CD1c-positive myeloid dendritic cell (primary cell): ENCODE measurements at regions not wholly inside any gene's neighbourhood (a gene's known extent, or its start where the extent isn't known, plus 50 kb on each side); places are given as distances from the start of the nearest gene placed in this dataset.
"Not testable (repeated sequence)": the region's sequence is repeated elsewhere in the genome, so short reads cannot be mapped to it uniquely, and the experiment has no call there.

ENCODE experiments used
- DNase-seq: peaks from one replicate; pipeline ENCODE4 v3.0.0-alpha.2; 2016; ENCODE audit errors: extremely low spot score

GRCh38 chr1:228940926-228941325 lies 205.6 kb downstream of the RHOU start:
- DNase-seq: peak; percentile 57

GRCh38 chr1:228941666-228942065 lies 206.4 kb downstream of the RHOU start:
- DNase-seq: peak; percentile 56

- DNase-seq: no peak
Observed at GRCh38 chr1:228943436-228943835, 208.2 kb downstream of the RHOU start.

GRCh38 chr1:228944296-228944695 lies 209.0 kb downstream of the RHOU start:
- DNase-seq: peak; percentile 30

- peak; percentile 34 for DNase-seq
Observed at GRCh38 chr1:228944935-228945371, 209.7 kb downstream of the RHOU start.

GRCh38 chr1:228945885-228946284 lies 210.6 kb downstream of the RHOU start:
- DNase-seq: no peak

- not testable (repeated sequence) for DNase-seq
Observed at GRCh38 chr1:228949617-228950016, 214.3 kb downstream of the RHOU start.

- DNase-seq: no peak
Observed at GRCh38 chr1:228953207-228953606, 217.9 kb downstream of the RHOU start.

GRCh38 chr1:228953808-228954207 lies 218.5 kb downstream of the RHOU start:
- DNase-seq: not testable (repeated sequence)

GRCh38 chr1:228955691-228956090 lies 220.4 kb downstream of the RHOU start:
- DNase-seq: no peak

- DNase-seq: no peak
Observed at GRCh38 chr1:228956864-228957263, 221.6 kb downstream of the RHOU start.

- DNase-seq: no peak
Observed at GRCh38 chr1:228957535-228957934, 222.3 kb downstream of the RHOU start.

GRCh38 chr1:228958121-228958520 lies 222.8 kb downstream of the RHOU start:
- DNase-seq: no peak

- DNase-seq: no peak
Observed at GRCh38 chr1:228958741-228959140, 223.5 kb downstream of the RHOU start.

- peak; percentile 40 for DNase-seq
Observed at GRCh38 chr1:228960705-228961104, 225.4 kb downstream of the RHOU start.

GRCh38 chr1:228961511-228961910 lies 226.2 kb downstream of the RHOU start:
- peak; percentile 21 for DNase-seq

- DNase-seq: no peak
Observed at GRCh38 chr1:228963795-228964177, 228.5 kb downstream of the RHOU start.

GRCh38 chr1:228964178-228965089 lies 229.2 kb downstream of the RHOU start:
- no peak for DNase-seq

GRCh38 chr1:228968891-228969606 lies 233.8 kb downstream of the RHOU start:
- no peak for DNase-seq

GRCh38 chr1:228969953-228970800 lies 234.9 kb downstream of the RHOU start:
- no peak for DNase-seq

- DNase-seq: peak; percentile 26
Observed at GRCh38 chr1:228972576-228972975, 237.3 kb downstream of the RHOU start.

- no peak for DNase-seq
Observed at GRCh38 chr1:228974273-228974672, 239.0 kb downstream of the RHOU start.
